ENCODE measurements at regions not wholly inside any gene's neighbourhood (a gene's known extent, or its start where the extent isn't known, plus 50 kb on each side); places are given as distances from the start of the nearest gene placed in this dataset.
A peak's percentile ranks its signal among the peaks of the same experiment; 100 is the strongest.
"Not testable (repeated sequence)": the region's sequence is repeated elsewhere in the genome, so short reads cannot be mapped to it uniquely, and the experiment has no call there.

DNA sequence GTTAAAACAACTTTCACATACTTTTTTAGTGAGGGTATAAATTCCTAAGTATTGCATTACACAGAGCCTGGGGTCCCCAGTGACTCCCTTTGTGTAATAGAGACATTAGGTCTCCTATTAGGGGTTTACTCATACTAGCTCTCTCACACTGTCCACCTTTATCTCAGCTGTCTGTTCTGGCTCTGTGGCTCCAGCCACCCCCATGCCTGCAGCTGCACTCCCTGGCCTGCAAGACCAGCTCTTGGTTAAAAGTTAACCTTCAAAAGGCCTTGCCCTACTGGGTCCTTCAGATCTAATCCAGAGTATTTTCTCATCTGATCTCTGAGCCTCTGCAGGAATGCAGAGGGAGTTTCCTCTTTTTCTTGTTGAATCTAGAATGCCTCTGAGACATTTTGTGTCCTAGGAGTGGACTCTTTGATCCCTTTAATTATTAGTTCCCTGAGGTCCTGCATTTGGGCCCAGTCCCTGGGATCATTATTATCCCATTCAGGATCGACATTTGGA lies 280.9 kb downstream of the PYDC2 start:
- 69% methylated on average over 1 of the region's 1 CpG for WGBS
- DNase-seq (ENCODE audit: low spot score); H3K36me3 ChIP-seq (ENCODE audit: control insufficient read depth in 4 of 4, insufficient read depth in 3 of 4, low read depth in 1 of 4, low read length in 3 of 4); H3K27me3 ChIP-seq (ENCODE audit: control insufficient read depth in 4 of 4, insufficient read depth in 4 of 4, low read length in 3 of 4); H3K9ac ChIP-seq (ENCODE audit: low read depth in 1 of 2, low read length in 2 of 2); H3K9me3 ChIP-seq (ENCODE audit: control insufficient read depth in 4 of 4, low read length in 3 of 4); H3K27ac ChIP-seq (ENCODE audit: low read depth in 1 of 2, low read length in 2 of 2); H3K4me3 ChIP-seq (ENCODE audit: low read depth in 1 of 3, low read length in 3 of 3): not testable (repeated sequence)
- TF ChIP-seq SP1 (IDR thresholded peaks at IDR 0.05) (peak; percentile 28), YY1 (IDR thresholded peaks at IDR 0.05) (peak; percentile 42), RAD21 (IDR thresholded peaks at IDR 0.05) (peak; percentile 56 to 57), FOXA1 (IDR thresholded peaks at IDR 0.05) (peak; percentile 9), RXRA (IDR thresholded peaks at IDR 0.05) (peak; percentile 34 to 45), HNF4A (conservative IDR thresholded peaks at IDR 0.05) (peak; percentile 72 to 90), HNF4G (IDR thresholded peaks at IDR 0.05) (peak; percentile 29)
- TF ChIP-seq, protein P1, sequence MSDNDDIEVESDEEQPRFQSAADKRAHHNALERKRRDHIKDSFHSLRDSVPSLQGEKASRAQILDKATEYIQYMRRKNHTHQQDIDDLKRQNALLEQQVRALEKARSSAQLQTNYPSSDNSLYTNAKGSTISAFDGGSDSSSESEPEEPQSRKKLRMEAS (IDR thresholded peaks at IDR 0.05): peak; percentile 11
- H3K4me1 ChIP-seq (ENCODE audit: control insufficient read depth in 4 of 4, insufficient read depth in 4 of 4, low read length in 3 of 4): peaks cover 0 to 17% (median 4%) of the 10 kb centered on the region in 4 donors

DNA sequence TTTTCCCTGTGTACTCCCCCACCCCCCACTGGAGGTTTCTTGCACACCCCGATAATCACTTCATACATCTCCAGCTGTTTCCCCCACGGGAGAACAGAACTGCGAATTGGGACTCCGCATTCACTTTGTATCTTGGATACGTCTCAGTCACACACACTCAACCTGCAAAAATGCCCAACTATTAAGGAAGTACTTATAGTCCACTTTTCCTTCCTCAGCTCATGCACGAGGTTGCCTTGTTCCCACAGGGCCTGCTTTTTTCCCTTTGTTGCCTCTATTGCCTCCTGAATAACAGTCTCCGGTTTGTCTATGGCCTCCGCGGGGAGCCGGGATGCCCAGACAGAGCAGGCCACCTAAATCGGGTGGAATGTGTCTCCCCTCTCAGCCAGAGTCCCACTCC lies 282.3 kb downstream of the PYDC2 start:
- 94% methylated on average over 11 of the region's 11 CpGs for WGBS
- no peak for DNase-seq (ENCODE audit: low spot score)
- peaks cover 0 to 17% (median 4%) of the 10 kb centered on the region in 4 donors for H3K4me1 ChIP-seq (ENCODE audit: control insufficient read depth in 4 of 4, insufficient read depth in 4 of 4, low read length in 3 of 4)
- no peak overlapping the region for H3K4me3 ChIP-seq (ENCODE audit: low read depth in 1 of 3, low read length in 3 of 3)
- H3K27me3 ChIP-seq (ENCODE audit: control insufficient read depth in 4 of 4, insufficient read depth in 4 of 4, low read length in 3 of 4): no peaks in the 10 kb centered on the region
- TF ChIP-seq, protein P2, sequence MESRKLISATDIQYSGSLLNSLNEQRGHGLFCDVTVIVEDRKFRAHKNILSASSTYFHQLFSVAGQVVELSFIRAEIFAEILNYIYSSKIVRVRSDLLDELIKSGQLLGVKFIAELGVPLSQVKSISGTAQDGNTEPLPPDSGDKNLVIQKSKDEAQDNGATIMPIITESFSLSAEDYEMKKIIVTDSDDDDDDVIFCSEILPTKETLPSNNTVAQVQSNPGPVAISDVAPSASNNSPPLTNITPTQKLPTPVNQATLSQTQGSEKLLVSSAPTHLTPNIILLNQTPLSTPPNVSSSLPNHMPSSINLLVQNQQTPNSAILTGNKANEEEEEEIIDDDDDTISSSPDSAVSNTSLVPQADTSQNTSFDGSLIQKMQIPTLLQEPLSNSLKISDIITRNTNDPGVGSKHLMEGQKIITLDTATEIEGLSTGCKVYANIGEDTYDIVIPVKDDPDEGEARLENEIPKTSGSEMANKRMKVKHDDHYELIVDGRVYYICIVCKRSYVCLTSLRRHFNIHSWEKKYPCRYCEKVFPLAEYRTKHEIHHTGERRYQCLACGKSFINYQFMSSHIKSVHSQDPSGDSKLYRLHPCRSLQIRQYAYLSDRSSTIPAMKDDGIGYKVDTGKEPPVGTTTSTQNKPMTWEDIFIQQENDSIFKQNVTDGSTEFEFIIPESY (IDR thresholded peaks at IDR 0.05): no peak
- no peak for TF ChIP-seq RAD21 (IDR thresholded peaks at IDR 0.05)
- TF ChIP-seq TAF1 (conservative IDR thresholded peaks at IDR 0.05): no peak
- no peak for TF ChIP-seq GABPA (IDR thresholded peaks at IDR 0.05 in 1 of 2, conservative IDR thresholded peaks at IDR 0.05 in 1 of 2)
- TF ChIP-seq SP1 (IDR thresholded peaks at IDR 0.05): no peak
- no peak for TF ChIP-seq HNF4G (IDR thresholded peaks at IDR 0.05)
- TF ChIP-seq JUND (IDR thresholded peaks at IDR 0.05): no peak
- TF ChIP-seq, protein P3, sequence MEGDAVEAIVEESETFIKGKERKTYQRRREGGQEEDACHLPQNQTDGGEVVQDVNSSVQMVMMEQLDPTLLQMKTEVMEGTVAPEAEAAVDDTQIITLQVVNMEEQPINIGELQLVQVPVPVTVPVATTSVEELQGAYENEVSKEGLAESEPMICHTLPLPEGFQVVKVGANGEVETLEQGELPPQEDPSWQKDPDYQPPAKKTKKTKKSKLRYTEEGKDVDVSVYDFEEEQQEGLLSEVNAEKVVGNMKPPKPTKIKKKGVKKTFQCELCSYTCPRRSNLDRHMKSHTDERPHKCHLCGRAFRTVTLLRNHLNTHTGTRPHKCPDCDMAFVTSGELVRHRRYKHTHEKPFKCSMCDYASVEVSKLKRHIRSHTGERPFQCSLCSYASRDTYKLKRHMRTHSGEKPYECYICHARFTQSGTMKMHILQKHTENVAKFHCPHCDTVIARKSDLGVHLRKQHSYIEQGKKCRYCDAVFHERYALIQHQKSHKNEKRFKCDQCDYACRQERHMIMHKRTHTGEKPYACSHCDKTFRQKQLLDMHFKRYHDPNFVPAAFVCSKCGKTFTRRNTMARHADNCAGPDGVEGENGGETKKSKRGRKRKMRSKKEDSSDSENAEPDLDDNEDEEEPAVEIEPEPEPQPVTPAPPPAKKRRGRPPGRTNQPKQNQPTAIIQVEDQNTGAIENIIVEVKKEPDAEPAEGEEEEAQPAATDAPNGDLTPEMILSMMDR (IDR thresholded peaks at IDR 0.05; ENCODE audit: low read depth, low read length, missing input control): no peak
- no peak for TF ChIP-seq NR2F2 (IDR thresholded peaks at IDR 0.05)
- TF ChIP-seq FOXA2 (IDR thresholded peaks at IDR 0.05): no peak
- TF ChIP-seq HNF4A (conservative IDR thresholded peaks at IDR 0.05): no peak
- TF ChIP-seq, protein P1 (IDR thresholded peaks at IDR 0.05): no peak
- no peak for TF ChIP-seq EGR1 (IDR thresholded peaks at IDR 0.05; ENCODE audit: low read depth in 2 of 2)
- TF ChIP-seq RXRA (IDR thresholded peaks at IDR 0.05): no peak
- H3K9ac ChIP-seq (ENCODE audit: low read depth in 1 of 2, low read length in 2 of 2): no peak overlapping the region
- H3K36me3 ChIP-seq (ENCODE audit: control insufficient read depth in 4 of 4, insufficient read depth in 3 of 4, low read depth in 1 of 4, low read length in 3 of 4): no peaks in the 10 kb centered on the region
- no peaks in the 10 kb centered on the region for H3K9me3 ChIP-seq (ENCODE audit: control insufficient read depth in 4 of 4, low read length in 3 of 4)
- no peak overlapping the region for H3K27ac ChIP-seq (ENCODE audit: low read depth in 1 of 2, low read length in 2 of 2)

Measured in liver (tissue), 8 donors.